ENCODE measurements at regions not wholly inside any gene's neighbourhood (a gene's known extent, or its start where the extent isn't known, plus 50 kb on each side); places are given as distances from the start of the nearest gene placed in this dataset.

GRCh38 chr1:208557723-208558094, 313.5 kb upstream of the PLXNA2 start:
- no peak for DNase-seq
- no peaks in the 10 kb centered on the region for H3K9me3 ChIP-seq (replicated peaks in 1 of 2; ENCODE audit: control insufficient read depth in 1 of 2, insufficient read depth in 1 of 2, low read length in 2 of 2)
- no peaks in the 10 kb centered on the region for H4K20me1 ChIP-seq (ENCODE audit: insufficient read depth, low read length)
- no peak overlapping the region for H3K27ac Mint-ChIP-seq
- no peaks in the 10 kb centered on the region for H3K4me1 Mint-ChIP-seq
- no peak overlapping the region for H3K27ac ChIP-seq (ENCODE audit: low read depth in 1 of 2, low read length in 2 of 2)
- intact Hi-C loops (cut with micrococcal nuclease): no loop called here
- H3K9ac ChIP-seq (ENCODE audit: insufficient read depth, low read length, poor library complexity, severe bottlenecking): no peak overlapping the region
- H3K4me2 ChIP-seq (replicated peaks; ENCODE audit: extremely low read depth, low read length, poor library complexity, severe bottlenecking): no peak overlapping the region
- no peaks in the 10 kb centered on the region for H3K4me1 ChIP-seq (ENCODE audit: control insufficient read depth in 1 of 2, insufficient read depth in 2 of 2, low read length in 2 of 2)
- no peak overlapping the region for H2AFZ ChIP-seq (ENCODE audit: insufficient read depth, low read depth, low read length, poor library complexity, severe bottlenecking)
- no peaks in the 10 kb centered on the region for H3K79me2 ChIP-seq (ENCODE audit: insufficient read depth, low read length)
- H3K36me3 ChIP-seq (replicated peaks in 1 of 2; ENCODE audit: control insufficient read depth in 1 of 2, insufficient read depth in 2 of 2, low read length in 2 of 2): no peaks in the 10 kb centered on the region
- H3K9me3 Mint-ChIP-seq: peaks cover 0 to 3% (median 0%) of the 10 kb centered on the region in 7 donors
- no CpG with 5 or more reads among the region's 3 CpGs for WGBS (ENCODE audit: insufficient coverage)
- H3K4me3 Mint-ChIP-seq: no peak overlapping the region
- no peaks in the 10 kb centered on the region for H3K27me3 ChIP-seq (ENCODE audit: control insufficient read depth in 2 of 2, insufficient read depth in 2 of 2, low read length in 2 of 2)
- H3K36me3 Mint-ChIP-seq: no peaks in the 10 kb centered on the region
- TF ChIP-seq CTCF (IDR thresholded peaks at IDR 0.05): no peak
- H3K4me3 ChIP-seq (replicated peaks in 1 of 3; ENCODE audit: low read depth in 2 of 3, low read length in 3 of 3): no peak overlapping the region
- peaks cover 0 to 5% (median 2%) of the 10 kb centered on the region in 3 donors for H3K27me3 Mint-ChIP-seq (ENCODE audit: low read depth in 3 of 3)

GRCh38 chr1:208559597-208560329, 315.6 kb upstream of the PLXNA2 start:
- H3K4me1 ChIP-seq (ENCODE audit: control insufficient read depth in 1 of 2, insufficient read depth in 2 of 2, low read length in 2 of 2): no peaks in the 10 kb centered on the region
- Mint-ChIP-seq H3K27me3 (ENCODE audit: low read depth in 3 of 3) (no peaks in the 10 kb centered on the region), H3K9me3 (peaks cover 0 to 4% (median 0%) of the 10 kb centered on the region in 7 donors), H3K27ac (no peak overlapping the region), H3K4me3 (no peak overlapping the region), H3K4me1 (no peaks in the 10 kb centered on the region), H3K36me3 (no peaks in the 10 kb centered on the region)
- no peak for TF ChIP-seq CTCF (IDR thresholded peaks at IDR 0.05)
- H4K20me1 ChIP-seq (ENCODE audit: insufficient read depth, low read length): no peaks in the 10 kb centered on the region
- no peaks in the 10 kb centered on the region for H3K27me3 ChIP-seq (ENCODE audit: control insufficient read depth in 2 of 2, insufficient read depth in 2 of 2, low read length in 2 of 2)
- no peaks in the 10 kb centered on the region for H3K36me3 ChIP-seq (replicated peaks in 1 of 2; ENCODE audit: control insufficient read depth in 1 of 2, insufficient read depth in 2 of 2, low read length in 2 of 2)
- no peak overlapping the region for H3K4me3 ChIP-seq (replicated peaks in 1 of 3; ENCODE audit: low read depth in 2 of 3, low read length in 3 of 3)
- H3K4me2 ChIP-seq (replicated peaks; ENCODE audit: extremely low read depth, low read length, poor library complexity, severe bottlenecking): no peak overlapping the region
- no peaks in the 10 kb centered on the region for H3K9me3 ChIP-seq (replicated peaks in 1 of 2; ENCODE audit: control insufficient read depth in 1 of 2, insufficient read depth in 1 of 2, low read length in 2 of 2)
- no peak overlapping the region for H2AFZ ChIP-seq (ENCODE audit: insufficient read depth, low read depth, low read length, poor library complexity, severe bottlenecking)
- no peak overlapping the region for H3K27ac ChIP-seq (ENCODE audit: low read depth in 1 of 2, low read length in 2 of 2)
- no peak overlapping the region for H3K9ac ChIP-seq (ENCODE audit: insufficient read depth, low read length, poor library complexity, severe bottlenecking)
- H3K79me2 ChIP-seq (ENCODE audit: insufficient read depth, low read length): no peaks in the 10 kb centered on the region
- 91% methylated on average over 4 of the region's 6 CpGs for WGBS (ENCODE audit: insufficient coverage)
- DNase-seq: no peak
- intact Hi-C loops (cut with micrococcal nuclease): no loop called here
